ENCODE measurements at regions not wholly inside any gene's neighbourhood (a gene's known extent, or its start where the extent isn't known, plus 50 kb on each side); places are given as distances from the start of the nearest gene placed in this dataset.

GRCh38 chr5:117738571-117738970 lies 1163.9 kb upstream of the SEMA6A start:
- no peak overlapping the region for H3K27ac Mint-ChIP-seq
- ChIA-PET CTCF (no interaction called here), POLR2A (no interaction called here)
- no peak for DNase-seq (ENCODE audit: low spot score)
- H3K9me3 Mint-ChIP-seq: peaks cover 5% of the 10 kb centered on the region; the same call in 1 of the 2 replicates
- TF ChIP-seq, protein P1, sequence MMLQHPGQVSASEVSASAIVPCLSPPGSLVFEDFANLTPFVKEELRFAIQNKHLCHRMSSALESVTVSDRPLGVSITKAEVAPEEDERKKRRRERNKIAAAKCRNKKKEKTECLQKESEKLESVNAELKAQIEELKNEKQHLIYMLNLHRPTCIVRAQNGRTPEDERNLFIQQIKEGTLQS (CRISPR knock-in tag; conservative IDR thresholded peaks at IDR 0.05): no peak
- TF ChIP-seq JUN (CRISPR knock-in tag; IDR thresholded peaks at IDR 0.05) (no peak), ZNF232 (CRISPR knock-in tag; IDR thresholded peaks at IDR 0.05) (no peak), FOXK1 (CRISPR knock-in tag; IDR thresholded peaks at IDR 0.05) (no peak), ZNF671 (CRISPR knock-in tag; IDR thresholded peaks at IDR 0.05) (no peak), MXD4 (CRISPR knock-in tag; IDR thresholded peaks at IDR 0.05; ENCODE audit: borderline replicate concordance) (no peak), ATF1 (CRISPR knock-in tag; IDR thresholded peaks at IDR 0.05) (no peak), ZNF121 (CRISPR knock-in tag; IDR thresholded peaks at IDR 0.05) (no peak), ZNF416 (CRISPR knock-in tag; IDR thresholded peaks at IDR 0.05) (no peak)
- H3K36me3 Mint-ChIP-seq: no peaks in the 10 kb centered on the region
- no peak overlapping the region for H3K4me3 Mint-ChIP-seq
- no peaks in the 10 kb centered on the region for H3K27me3 Mint-ChIP-seq (ENCODE audit: low read depth)
- H3K4me1 Mint-ChIP-seq: peaks cover 10% of the 10 kb centered on the region; the same call in 1 of the 2 replicates
- ATAC-seq: no peak

- Mint-ChIP-seq H3K36me3 (no peaks in the 10 kb centered on the region), H3K27me3 (ENCODE audit: low read depth) (no peaks in the 10 kb centered on the region), H3K4me3 (no peak overlapping the region), H3K4me1 (peaks cover 8% of the 10 kb centered on the region; the same call in 1 of the 2 replicates), H3K27ac (no peak overlapping the region), H3K9me3 (peaks cover 5% of the 10 kb centered on the region; the same call in 1 of the 2 replicates)
- DNase-seq (ENCODE audit: low spot score): no peak
- ATAC-seq: no peak
- CTCF ChIA-PET: no interaction called here
- POLR2A ChIA-PET: no interaction called here
- TF ChIP-seq PRRX2 (CRISPR knock-in tag; IDR thresholded peaks at IDR 0.05): no peak
- no peak for TF ChIP-seq NR3C1 (CRISPR knock-in tag; conservative IDR thresholded peaks at IDR 0.05; ENCODE audit: low read depth)
- no peak for TF ChIP-seq TEAD4 (CRISPR knock-in tag; IDR thresholded peaks at IDR 0.05)
- TF ChIP-seq NFATC4 (CRISPR knock-in tag; IDR thresholded peaks at IDR 0.05): no peak
- TF ChIP-seq SMAD3 (CRISPR knock-in tag; IDR thresholded peaks at IDR 0.05; ENCODE audit: borderline replicate concordance): no peak
- no peak for TF ChIP-seq MXD4 (CRISPR knock-in tag; IDR thresholded peaks at IDR 0.05; ENCODE audit: borderline replicate concordance)
- TF ChIP-seq GRHL2 (CRISPR knock-in tag; IDR thresholded peaks at IDR 0.05; ENCODE audit: insufficient replicate concordance, severe bottlenecking): no peak
- no peak for TF ChIP-seq ZNF416 (CRISPR knock-in tag; IDR thresholded peaks at IDR 0.05)
- TF ChIP-seq KAT7 (CRISPR knock-in tag; IDR thresholded peaks at IDR 0.05; ENCODE audit: borderline replicate concordance): no peak
- no peak for TF ChIP-seq AFF4 (CRISPR knock-in tag; IDR thresholded peaks at IDR 0.05; ENCODE audit: borderline replicate concordance)
- TF ChIP-seq, protein P2, sequence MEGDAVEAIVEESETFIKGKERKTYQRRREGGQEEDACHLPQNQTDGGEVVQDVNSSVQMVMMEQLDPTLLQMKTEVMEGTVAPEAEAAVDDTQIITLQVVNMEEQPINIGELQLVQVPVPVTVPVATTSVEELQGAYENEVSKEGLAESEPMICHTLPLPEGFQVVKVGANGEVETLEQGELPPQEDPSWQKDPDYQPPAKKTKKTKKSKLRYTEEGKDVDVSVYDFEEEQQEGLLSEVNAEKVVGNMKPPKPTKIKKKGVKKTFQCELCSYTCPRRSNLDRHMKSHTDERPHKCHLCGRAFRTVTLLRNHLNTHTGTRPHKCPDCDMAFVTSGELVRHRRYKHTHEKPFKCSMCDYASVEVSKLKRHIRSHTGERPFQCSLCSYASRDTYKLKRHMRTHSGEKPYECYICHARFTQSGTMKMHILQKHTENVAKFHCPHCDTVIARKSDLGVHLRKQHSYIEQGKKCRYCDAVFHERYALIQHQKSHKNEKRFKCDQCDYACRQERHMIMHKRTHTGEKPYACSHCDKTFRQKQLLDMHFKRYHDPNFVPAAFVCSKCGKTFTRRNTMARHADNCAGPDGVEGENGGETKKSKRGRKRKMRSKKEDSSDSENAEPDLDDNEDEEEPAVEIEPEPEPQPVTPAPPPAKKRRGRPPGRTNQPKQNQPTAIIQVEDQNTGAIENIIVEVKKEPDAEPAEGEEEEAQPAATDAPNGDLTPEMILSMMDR (IDR thresholded peaks at IDR 0.05): no peak
- TF ChIP-seq ZBTB21 (CRISPR knock-in tag; IDR thresholded peaks at IDR 0.05; ENCODE audit: borderline replicate concordance): no peak
- TF ChIP-seq HMGA2 (CRISPR knock-in tag; IDR thresholded peaks at IDR 0.05): no peak
- no peak for TF ChIP-seq AR (CRISPR knock-in tag; IDR thresholded peaks at IDR 0.05)
- TF ChIP-seq, protein P3, sequence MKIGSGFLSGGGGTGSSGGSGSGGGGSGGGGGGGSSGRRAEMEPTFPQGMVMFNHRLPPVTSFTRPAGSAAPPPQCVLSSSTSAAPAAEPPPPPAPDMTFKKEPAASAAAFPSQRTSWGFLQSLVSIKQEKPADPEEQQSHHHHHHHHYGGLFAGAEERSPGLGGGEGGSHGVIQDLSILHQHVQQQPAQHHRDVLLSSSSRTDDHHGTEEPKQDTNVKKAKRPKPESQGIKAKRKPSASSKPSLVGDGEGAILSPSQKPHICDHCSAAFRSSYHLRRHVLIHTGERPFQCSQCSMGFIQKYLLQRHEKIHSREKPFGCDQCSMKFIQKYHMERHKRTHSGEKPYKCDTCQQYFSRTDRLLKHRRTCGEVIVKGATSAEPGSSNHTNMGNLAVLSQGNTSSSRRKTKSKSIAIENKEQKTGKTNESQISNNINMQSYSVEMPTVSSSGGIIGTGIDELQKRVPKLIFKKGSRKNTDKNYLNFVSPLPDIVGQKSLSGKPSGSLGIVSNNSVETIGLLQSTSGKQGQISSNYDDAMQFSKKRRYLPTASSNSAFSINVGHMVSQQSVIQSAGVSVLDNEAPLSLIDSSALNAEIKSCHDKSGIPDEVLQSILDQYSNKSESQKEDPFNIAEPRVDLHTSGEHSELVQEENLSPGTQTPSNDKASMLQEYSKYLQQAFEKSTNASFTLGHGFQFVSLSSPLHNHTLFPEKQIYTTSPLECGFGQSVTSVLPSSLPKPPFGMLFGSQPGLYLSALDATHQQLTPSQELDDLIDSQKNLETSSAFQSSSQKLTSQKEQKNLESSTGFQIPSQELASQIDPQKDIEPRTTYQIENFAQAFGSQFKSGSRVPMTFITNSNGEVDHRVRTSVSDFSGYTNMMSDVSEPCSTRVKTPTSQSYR (CRISPR knock-in tag; IDR thresholded peaks at IDR 0.05): no peak
- no peak for TF ChIP-seq SOX15 (CRISPR knock-in tag; IDR thresholded peaks at IDR 0.05)
- TF ChIP-seq, protein P4, sequence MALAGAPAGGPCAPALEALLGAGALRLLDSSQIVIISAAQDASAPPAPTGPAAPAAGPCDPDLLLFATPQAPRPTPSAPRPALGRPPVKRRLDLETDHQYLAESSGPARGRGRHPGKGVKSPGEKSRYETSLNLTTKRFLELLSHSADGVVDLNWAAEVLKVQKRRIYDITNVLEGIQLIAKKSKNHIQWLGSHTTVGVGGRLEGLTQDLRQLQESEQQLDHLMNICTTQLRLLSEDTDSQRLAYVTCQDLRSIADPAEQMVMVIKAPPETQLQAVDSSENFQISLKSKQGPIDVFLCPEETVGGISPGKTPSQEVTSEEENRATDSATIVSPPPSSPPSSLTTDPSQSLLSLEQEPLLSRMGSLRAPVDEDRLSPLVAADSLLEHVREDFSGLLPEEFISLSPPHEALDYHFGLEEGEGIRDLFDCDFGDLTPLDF (CRISPR knock-in tag; IDR thresholded peaks at IDR 0.05): no peak
- TF ChIP-seq ELF4 (CRISPR knock-in tag; IDR thresholded peaks at IDR 0.05; ENCODE audit: low read depth): no peak
Measured at GRCh38 chr5:117736698-117737097, 1162.1 kb upstream of the SEMA6A start.
